Type B pancreatic cell (in vitro differentiated cells): ENCODE measurements at regions not wholly inside any gene's neighbourhood (a gene's known extent, or its start where the extent isn't known, plus 50 kb on each side); places are given as distances from the start of the nearest gene placed in this dataset.

Experiments used
- DNase-seq: peaks from one replicate; pipeline ENCODE4 v3.0.0; 2021; ENCODE audit warnings: mixed read lengths; ENCODE audit not compliant: unreplicated experiment; ENCODE audit errors: extremely low spot score
- H3K27ac Mint-ChIP-seq: 2 replicates; pipeline ENCODE4 v1.8.0; 2021; ENCODE audit warnings: mild to moderate bottlenecking, mixed read lengths
- H3K27me3 Mint-ChIP-seq: 2 replicates; pipeline ENCODE4 v1.8.0; 2021; ENCODE audit warnings: mixed read lengths
- H3K36me3 Mint-ChIP-seq: 2 replicates; pipeline ENCODE4 v1.8.0; 2021; ENCODE audit warnings: mixed read lengths
- H3K4me1 Mint-ChIP-seq: one replicate; pipeline ENCODE4 v1.8.0; 2021; ENCODE audit warnings: mixed read lengths; ENCODE audit not compliant: unreplicated experiment
- H3K4me3 Mint-ChIP-seq: 2 replicates; pipeline ENCODE4 v1.8.0; 2021; ENCODE audit warnings: mild to moderate bottlenecking, mixed read lengths
- H3K9me3 Mint-ChIP-seq: 2 replicates; pipeline ENCODE4 v1.8.0; 2021; ENCODE audit warnings: mixed read lengths
- TF ChIP-seq, protein P1 (sequence below): fragments of 200-600 bp; sonication (generic); conservative IDR thresholded peaks from 2 replicates; pipeline ENCODE4 v1.5.0; 2021; ENCODE audit warnings: antibody characterized with exemption, mild to moderate bottlenecking

DNA sequence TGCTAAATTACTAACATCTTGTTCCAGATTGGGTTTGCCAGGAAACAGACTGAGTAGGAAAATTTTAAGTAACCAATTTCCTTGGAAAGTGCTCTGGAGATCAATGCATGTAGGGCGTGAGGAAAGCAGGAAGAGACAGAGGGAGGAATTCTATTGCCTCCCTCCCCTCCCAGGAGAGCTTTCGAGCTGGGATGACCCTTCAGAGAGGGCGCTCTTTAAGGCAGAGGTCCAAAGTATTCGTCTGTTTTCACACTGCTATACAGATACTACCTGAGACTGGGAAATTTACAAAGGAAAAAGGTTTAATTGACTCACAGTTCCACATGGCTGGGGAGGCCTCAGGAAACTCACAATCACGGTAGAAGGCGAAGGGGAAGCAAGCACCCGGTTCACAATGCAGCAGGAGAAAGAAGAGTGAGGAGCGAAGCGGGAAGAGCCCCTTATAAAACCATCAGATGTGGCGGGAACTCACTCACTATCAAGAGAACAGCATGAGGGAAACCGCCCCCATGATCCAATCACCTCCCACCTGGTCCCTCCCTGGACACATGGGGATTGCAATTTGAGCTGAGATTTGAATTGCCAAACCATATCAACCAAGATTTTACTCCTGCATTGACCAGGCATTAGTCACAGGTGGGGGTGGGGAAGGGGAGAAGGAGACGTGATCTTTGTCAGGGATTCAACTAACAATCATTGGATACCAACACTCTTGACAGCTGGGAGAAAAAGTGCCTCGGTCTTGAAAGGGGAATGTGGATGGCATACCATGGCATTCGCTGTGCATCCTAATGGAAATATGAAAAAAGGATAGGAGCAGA, 63.8 kb downstream of the SLITRK2 start:
- Mint-ChIP-seq H3K27ac (no peak overlapping the region), H3K4me1 (no peaks in the 10 kb centered on the region), H3K27me3 (no peaks in the 10 kb centered on the region), H3K36me3 (no peaks in the 10 kb centered on the region), H3K9me3 (peaks cover 4% of the 10 kb centered on the region), H3K4me3 (no peak overlapping the region)
- TF ChIP-seq, protein P1, sequence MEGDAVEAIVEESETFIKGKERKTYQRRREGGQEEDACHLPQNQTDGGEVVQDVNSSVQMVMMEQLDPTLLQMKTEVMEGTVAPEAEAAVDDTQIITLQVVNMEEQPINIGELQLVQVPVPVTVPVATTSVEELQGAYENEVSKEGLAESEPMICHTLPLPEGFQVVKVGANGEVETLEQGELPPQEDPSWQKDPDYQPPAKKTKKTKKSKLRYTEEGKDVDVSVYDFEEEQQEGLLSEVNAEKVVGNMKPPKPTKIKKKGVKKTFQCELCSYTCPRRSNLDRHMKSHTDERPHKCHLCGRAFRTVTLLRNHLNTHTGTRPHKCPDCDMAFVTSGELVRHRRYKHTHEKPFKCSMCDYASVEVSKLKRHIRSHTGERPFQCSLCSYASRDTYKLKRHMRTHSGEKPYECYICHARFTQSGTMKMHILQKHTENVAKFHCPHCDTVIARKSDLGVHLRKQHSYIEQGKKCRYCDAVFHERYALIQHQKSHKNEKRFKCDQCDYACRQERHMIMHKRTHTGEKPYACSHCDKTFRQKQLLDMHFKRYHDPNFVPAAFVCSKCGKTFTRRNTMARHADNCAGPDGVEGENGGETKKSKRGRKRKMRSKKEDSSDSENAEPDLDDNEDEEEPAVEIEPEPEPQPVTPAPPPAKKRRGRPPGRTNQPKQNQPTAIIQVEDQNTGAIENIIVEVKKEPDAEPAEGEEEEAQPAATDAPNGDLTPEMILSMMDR = no peak
- DNase-seq = no peak

DNA sequence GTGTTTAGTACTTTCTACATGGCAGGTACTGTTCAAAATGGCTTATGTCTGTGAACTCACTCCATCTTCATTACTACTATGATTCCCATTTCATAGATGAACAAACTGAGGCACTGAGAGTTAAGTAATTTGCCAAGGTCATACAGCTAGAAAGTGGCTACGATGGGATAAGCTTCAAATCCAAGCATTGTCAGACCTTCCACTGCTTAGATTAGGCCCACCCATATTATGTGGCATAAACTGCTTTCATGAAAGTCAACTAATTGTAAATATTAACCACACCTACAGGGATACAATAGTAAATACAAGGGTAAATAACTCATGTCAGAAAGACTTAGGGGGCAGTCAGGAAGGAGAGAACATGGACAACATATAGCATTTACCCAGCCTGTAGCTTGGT, 68.8 kb downstream of the SLITRK2 start:
- no peak for DNase-seq
- Mint-ChIP-seq H3K4me1 (no peaks in the 10 kb centered on the region), H3K27ac (no peak overlapping the region), H3K27me3 (no peaks in the 10 kb centered on the region), H3K9me3 (peaks cover 4% of the 10 kb centered on the region), H3K36me3 (no peaks in the 10 kb centered on the region), H3K4me3 (no peak overlapping the region)
- TF ChIP-seq, protein P1 = no peak

DNA sequence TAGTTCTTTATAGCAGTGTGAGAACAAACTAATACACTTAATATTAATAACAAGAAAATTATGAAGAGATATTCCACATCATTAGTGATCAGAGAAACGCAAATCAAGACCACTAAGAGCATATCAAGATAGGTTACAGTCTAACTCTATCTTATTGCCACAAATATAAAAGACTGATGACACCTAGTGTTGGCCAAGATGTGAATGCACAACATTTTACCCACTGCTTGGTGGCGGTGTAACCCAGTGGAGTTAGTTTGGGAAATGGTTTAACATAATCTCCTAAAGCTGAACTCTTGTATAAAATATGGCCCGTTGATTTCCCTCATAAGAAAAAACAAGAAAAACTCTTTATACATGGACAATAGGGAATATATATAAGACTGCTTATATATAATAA, 92.4 kb downstream of the SLITRK2 start:
- H3K27me3 Mint-ChIP-seq = no peaks in the 10 kb centered on the region
- no peaks in the 10 kb centered on the region for H3K4me1 Mint-ChIP-seq
- TF ChIP-seq, protein P1 = peak; percentile 29
- no peak overlapping the region for H3K27ac Mint-ChIP-seq
- DNase-seq = no peak
- no peaks in the 10 kb centered on the region for H3K36me3 Mint-ChIP-seq
- H3K4me3 Mint-ChIP-seq = no peak overlapping the region
- H3K9me3 Mint-ChIP-seq = no peaks in the 10 kb centered on the region

DNA sequence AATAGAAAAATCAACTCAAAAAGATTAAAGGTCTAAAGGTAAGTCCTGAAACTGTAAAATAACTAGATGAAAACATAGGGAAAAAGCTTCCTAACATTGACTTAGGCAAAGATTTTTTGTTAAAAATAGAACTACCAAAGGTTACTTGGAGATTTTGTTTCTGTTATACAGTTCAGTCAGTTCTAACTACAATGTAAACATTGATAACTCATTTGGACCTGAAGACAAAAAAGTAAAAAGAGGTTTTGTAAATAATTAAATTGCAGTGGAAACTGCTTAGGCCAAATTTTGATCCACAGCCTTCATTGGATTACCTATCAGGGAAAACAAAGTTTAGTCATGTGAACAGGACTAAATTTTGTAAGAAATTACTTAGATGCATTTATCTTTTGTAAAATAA, 101.8 kb downstream of the SLITRK2 start:
- H3K27me3 Mint-ChIP-seq = no peaks in the 10 kb centered on the region
- DNase-seq = no peak
- H3K4me3 Mint-ChIP-seq = no peak overlapping the region
- H3K27ac Mint-ChIP-seq = no peak overlapping the region
- TF ChIP-seq, protein P1 = no peak
- no peaks in the 10 kb centered on the region for H3K36me3 Mint-ChIP-seq
- H3K9me3 Mint-ChIP-seq = no peaks in the 10 kb centered on the region
- H3K4me1 Mint-ChIP-seq = no peaks in the 10 kb centered on the region

DNA sequence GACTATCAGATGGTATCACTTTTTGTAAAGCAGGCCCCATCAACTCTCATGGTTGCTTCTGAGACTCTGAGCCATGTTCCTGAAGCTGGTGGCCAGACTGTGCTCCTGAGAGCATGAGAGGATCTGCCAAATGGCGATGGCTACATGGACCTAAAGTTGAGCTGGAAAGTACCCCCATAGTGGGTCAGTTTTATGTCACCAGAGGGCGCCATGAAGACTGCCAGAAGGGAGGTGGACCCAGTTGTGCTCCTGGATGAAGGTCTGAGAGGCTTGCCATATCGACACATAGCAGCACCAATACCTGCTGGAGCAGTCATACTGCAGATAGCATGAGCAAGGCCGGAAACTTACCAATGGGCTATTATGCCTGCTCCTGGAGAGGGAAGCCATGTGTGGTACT, 105.7 kb downstream of the SLITRK2 start:
- Mint-ChIP-seq H3K9me3 (no peaks in the 10 kb centered on the region), H3K27ac (no peak overlapping the region), H3K4me3 (no peak overlapping the region), H3K27me3 (no peaks in the 10 kb centered on the region), H3K4me1 (no peaks in the 10 kb centered on the region), H3K36me3 (no peaks in the 10 kb centered on the region)
- TF ChIP-seq, protein P1 = no peak
- no peak for DNase-seq
